HUES6 (cell line): ENCODE measurements at regions not wholly inside any gene's neighbourhood (a gene's known extent, or its start where the extent isn't known, plus 50 kb on each side); places are given as distances from the start of the nearest gene placed in this dataset.
"Not testable (repeated sequence)": the region's sequence is repeated elsewhere in the genome, so short reads cannot be mapped to it uniquely, and the experiment has no call there.

ENCODE experiments used
- H3K27ac ChIP-seq: 2 replicates; pipeline ENCODE4 v1.7.0; 2013; ENCODE audit warnings: low read depth, mild to moderate bottlenecking, low read length, inconsistent platforms
- H3K27me3 ChIP-seq: 2 replicates; pipeline ENCODE4 v1.6.1; 2013; ENCODE audit warnings: low read length; ENCODE audit not compliant: control insufficient read depth, insufficient read depth
- H3K36me3 ChIP-seq: 2 replicates; pipeline ENCODE4 v1.6.1; 2013; ENCODE audit warnings: low read length; ENCODE audit not compliant: control insufficient read depth, insufficient read depth
- H3K4me1 ChIP-seq: 2 replicates; pipeline ENCODE4 v1.6.1; 2013; ENCODE audit warnings: low read length; ENCODE audit not compliant: control insufficient read depth, insufficient read depth
- H3K4me3 ChIP-seq: 2 replicates; pipeline ENCODE4 v1.5.1; 2013; ENCODE audit warnings: low read depth, low read length
- H3K9ac ChIP-seq: one replicate; pipeline ENCODE4 v1.6.1; 2013; ENCODE audit warnings: mild to moderate bottlenecking, low read length
- H3K9me3 ChIP-seq: 2 replicates; pipeline ENCODE4 v1.6.1; 2013; ENCODE audit warnings: low read depth, low read length; ENCODE audit not compliant: control insufficient read depth, insufficient read depth

DNA sequence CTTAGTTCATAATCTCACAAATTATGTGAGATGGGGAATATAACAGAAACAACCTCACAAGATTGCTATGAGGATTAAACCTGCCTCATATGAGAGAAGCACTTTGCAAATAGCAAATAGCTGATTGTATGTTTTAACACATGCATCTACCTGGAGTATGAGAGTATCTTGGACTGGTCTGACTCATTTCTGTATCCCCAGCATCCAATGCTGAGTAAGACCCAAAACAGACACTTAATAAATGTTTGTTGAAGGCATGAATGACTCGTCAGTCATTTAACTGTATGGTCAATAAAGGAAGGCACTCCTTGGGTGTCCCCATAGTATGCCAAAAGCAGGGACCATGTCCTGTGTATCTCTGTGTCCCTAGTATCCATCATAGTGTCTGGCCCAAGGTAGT lies 350.9 kb upstream of the F9 start:
- Histone ChIP-seq H3K9ac (no peak overlapping the region), H3K36me3 (no peaks in the 10 kb centered on the region), H3K4me3 (no peak overlapping the region), H3K27ac (no peak overlapping the region), H3K4me1 (no peaks in the 10 kb centered on the region), H3K27me3 (peaks cover 6% of the 10 kb centered on the region; the same call in 1 of the 2 replicates), H3K9me3 (no peaks in the 10 kb centered on the region)

GRCh38 chrX:139178980-139179379 lies 351.6 kb upstream of the F9 start:
- Histone ChIP-seq H3K9ac (no peak overlapping the region), H3K4me1 (no peaks in the 10 kb centered on the region), H3K9me3 (no peaks in the 10 kb centered on the region), H3K27ac (no peak overlapping the region), H3K36me3 (no peaks in the 10 kb centered on the region), H3K27me3 (peaks cover 6% of the 10 kb centered on the region; the same call in 1 of the 2 replicates), H3K4me3 (no peak overlapping the region)

- H3K27ac ChIP-seq: no peak overlapping the region
- no peak overlapping the region for H3K9ac ChIP-seq
- H3K27me3 ChIP-seq: peaks cover 19% of the 10 kb centered on the region; the same call in 1 of the 2 replicates
- no peaks in the 10 kb centered on the region for H3K9me3 ChIP-seq
- H3K4me3 ChIP-seq: no peak overlapping the region
- peaks cover 26% of the 10 kb centered on the region for H3K4me1 ChIP-seq
- no peaks in the 10 kb centered on the region for H3K36me3 ChIP-seq
Observed at GRCh38 chrX:139172731-139173130, 357.8 kb upstream of the F9 start.

- Histone ChIP-seq H3K9ac (no peak overlapping the region), H3K27ac (no peak overlapping the region), H3K9me3 (no peaks in the 10 kb centered on the region), H3K4me1 (peaks cover 26% of the 10 kb centered on the region), H3K4me3 (no peak overlapping the region), H3K27me3 (peaks cover 19% of the 10 kb centered on the region; the same call in 1 of the 2 replicates), H3K36me3 (no peaks in the 10 kb centered on the region)
Observed at GRCh38 chrX:139170526-139171173, 359.9 kb upstream of the F9 start.

DNA sequence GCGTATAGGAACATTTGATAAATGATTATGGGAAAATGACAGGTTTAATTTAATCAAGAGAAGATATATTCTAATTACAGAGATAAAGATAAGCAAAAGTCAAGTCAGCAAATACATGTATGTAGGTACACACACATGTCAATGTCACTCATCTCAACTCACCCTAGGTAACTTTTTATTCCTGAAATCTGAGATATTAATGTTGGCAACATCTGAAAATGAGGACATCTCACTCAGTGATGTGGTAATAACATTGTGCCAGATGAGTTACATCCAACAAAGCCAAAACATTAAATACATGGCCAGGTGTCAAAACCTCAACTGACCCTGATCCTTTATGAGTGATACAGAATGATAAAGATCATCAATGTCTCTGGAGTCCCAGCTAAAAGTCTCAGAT lies 363.3 kb upstream of the F9 start:
- Histone ChIP-seq H3K27ac (no peak overlapping the region), H3K4me3 (no peak overlapping the region), H3K27me3 (peaks cover 19% of the 10 kb centered on the region; the same call in 1 of the 2 replicates), H3K36me3 (no peaks in the 10 kb centered on the region), H3K9ac (no peak overlapping the region), H3K9me3 (no peaks in the 10 kb centered on the region), H3K4me1 (peaks cover 23% of the 10 kb centered on the region)

GRCh38 chrX:139158256-139158655 lies 372.3 kb upstream of the F9 start:
- Histone ChIP-seq H3K4me3 (no peak overlapping the region), H3K36me3 (no peaks in the 10 kb centered on the region), H3K27me3 (peaks cover 3% of the 10 kb centered on the region; the same call in 1 of the 2 replicates), H3K4me1 (peaks cover 20% of the 10 kb centered on the region), H3K27ac (no peak overlapping the region), H3K9me3 (peaks cover 4% of the 10 kb centered on the region; the same call in 1 of the 2 replicates), H3K9ac (no peak overlapping the region)

GRCh38 chrX:139156356-139156755 lies 374.2 kb upstream of the F9 start:
- Histone ChIP-seq H3K27ac (no peak overlapping the region), H3K36me3 (no peaks in the 10 kb centered on the region), H3K9ac (no peak overlapping the region), H3K4me3 (no peak overlapping the region), H3K9me3 (peaks cover 4% of the 10 kb centered on the region; the same call in 1 of the 2 replicates), H3K4me1 (peaks cover 20% of the 10 kb centered on the region), H3K27me3 (peaks cover 3% of the 10 kb centered on the region; the same call in 1 of the 2 replicates)

GRCh38 chrX:139146625-139147024 lies 383.9 kb upstream of the F9 start:
- H3K27me3 ChIP-seq, H3K36me3 ChIP-seq, H3K9ac ChIP-seq, H3K27ac ChIP-seq, H3K4me3 ChIP-seq, H3K4me1 ChIP-seq, H3K9me3 ChIP-seq: not testable (repeated sequence)

- Histone ChIP-seq H3K9me3 (no peaks in the 10 kb centered on the region), H3K27me3 (no peaks in the 10 kb centered on the region; the same call in 1 of the 2 replicates), H3K9ac (no peak overlapping the region), H3K4me3 (no peak overlapping the region), H3K36me3 (no peaks in the 10 kb centered on the region), H3K27ac (no peak overlapping the region), H3K4me1 (no peaks in the 10 kb centered on the region)
Observed at GRCh38 chrX:139141370-139141769, 389.2 kb upstream of the F9 start.

- Histone ChIP-seq H3K4me3 (no peak overlapping the region), H3K9ac (no peak overlapping the region), H3K4me1 (no peaks in the 10 kb centered on the region), H3K36me3 (no peaks in the 10 kb centered on the region), H3K9me3 (no peaks in the 10 kb centered on the region), H3K27me3 (no peaks in the 10 kb centered on the region; the same call in 1 of the 2 replicates), H3K27ac (no peak overlapping the region)
Observed at GRCh38 chrX:139134316-139134715, 396.2 kb upstream of the F9 start.

- Histone ChIP-seq H3K4me1 (peaks cover 8% of the 10 kb centered on the region), H3K27ac (no peak overlapping the region), H3K9ac (no peak overlapping the region), H3K4me3 (no peak overlapping the region), H3K27me3 (peaks cover 11% of the 10 kb centered on the region; the same call in 1 of the 2 replicates), H3K36me3 (no peaks in the 10 kb centered on the region), H3K9me3 (no peaks in the 10 kb centered on the region)
Observed at GRCh38 chrX:139126493-139126892, 404.0 kb upstream of the F9 start.
